ENCODE measurements at regions not wholly inside any gene's neighbourhood (a gene's known extent, or its start where the extent isn't known, plus 50 kb on each side); places are given as distances from the start of the nearest gene placed in this dataset.

GRCh38 chr11:69242266-69242920 lies 51.6 kb upstream of the MYEOV start:
- ChIA-PET CTCF (interaction anchor here (0.5 to 2.5 kb wide), 5 partner anchors 11 to 86 kb away, joined by 3 to 13 read pairs (median 4); partner anchors contain the start of gene SMIM38), POLR2A (no interaction called here)
- TF ChIP-seq CTCF (IDR thresholded peaks at IDR 0.05; ENCODE audit: control extremely low read depth, extremely low read depth, low read depth, missing control alignments), result no peak
- DNase-seq (ENCODE audit: extremely low spot score), result no peak

- no peak for TF ChIP-seq CTCF (IDR thresholded peaks at IDR 0.05; ENCODE audit: control extremely low read depth, extremely low read depth, low read depth, missing control alignments)
- DNase-seq (ENCODE audit: extremely low spot score), result no peak
- CTCF ChIA-PET, result interaction anchor here (1.2 to 1.7 kb wide), 2 partner anchors 10 to 11 kb away, joined by 3 to 5 read pairs; no protein-coding TSS in a partner anchor
- POLR2A ChIA-PET, result no interaction called here
These were observed 50.3 kb upstream of the MYEOV start for GRCh38 chr11:69243496-69244200.
